ENCODE measurements at regions not wholly inside any gene's neighbourhood (a gene's known extent, or its start where the extent isn't known, plus 50 kb on each side); places are given as distances from the start of the nearest gene placed in this dataset.

- DNase-seq = no peak
Observed at GRCh38 chr5:152900332-152900731, 495.3 kb upstream of the NMUR2 start.

GRCh38 chr5:152901754-152902153 is 496.7 kb upstream of the NMUR2 start:
- DNase-seq = no peak

DNA sequence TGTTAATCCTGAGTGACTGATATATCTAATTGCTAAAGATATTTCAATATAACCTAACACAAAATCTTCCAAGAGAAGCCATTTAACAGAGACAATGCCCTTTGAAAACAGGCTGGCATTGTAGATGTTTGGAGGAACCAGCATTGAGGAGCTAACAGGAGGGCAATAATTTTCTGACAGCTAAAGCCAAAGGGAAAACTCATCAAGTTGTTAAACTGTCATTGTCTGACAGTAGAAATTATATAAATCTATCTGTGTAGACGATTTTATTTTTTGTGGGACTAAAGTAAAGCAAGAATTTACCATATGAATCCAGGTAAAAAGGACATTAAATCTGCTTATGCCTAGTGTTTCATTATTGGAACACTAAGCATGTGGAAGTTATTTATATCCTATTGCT is 500.2 kb upstream of the NMUR2 start:
- no peak for DNase-seq

DNA sequence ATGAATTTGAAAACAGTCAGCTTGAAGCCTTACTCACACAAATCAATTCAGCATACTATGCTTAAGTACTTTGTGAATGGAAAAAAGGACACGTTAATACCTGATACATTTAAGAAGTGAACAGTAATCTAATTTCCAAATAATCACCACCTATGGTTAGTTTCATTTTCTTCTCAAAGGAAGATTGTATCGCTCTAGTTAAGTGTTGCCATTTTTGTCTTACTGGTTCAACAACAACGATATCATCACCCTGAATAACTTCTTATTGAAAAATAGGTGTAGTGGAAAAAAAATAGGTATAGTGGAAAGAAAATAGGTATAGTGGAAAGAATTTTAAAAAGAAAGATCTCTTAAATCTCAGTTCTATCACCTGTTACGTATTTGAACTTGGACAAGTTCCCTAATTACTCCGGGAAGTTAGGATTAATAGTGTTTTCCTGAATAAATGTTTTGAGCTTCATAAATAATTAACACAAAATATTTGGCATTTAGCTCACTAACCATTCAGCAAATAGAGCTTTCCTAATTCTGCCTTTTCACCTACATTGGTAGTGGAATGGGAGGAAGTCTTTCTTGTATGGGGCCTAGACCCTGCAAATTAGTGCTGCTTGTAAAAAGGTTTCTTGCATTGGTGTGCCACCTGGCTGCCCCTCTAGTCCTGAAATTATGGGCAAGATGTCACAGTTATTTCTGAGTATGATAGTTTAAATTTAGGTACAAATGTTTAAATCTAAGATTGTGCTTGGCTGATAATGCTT is 502.6 kb upstream of the NMUR2 start:
- DNase-seq = no peak

GRCh38 chr5:152912924-152913323 is 507.8 kb upstream of the NMUR2 start:
- no peak for DNase-seq

DNA sequence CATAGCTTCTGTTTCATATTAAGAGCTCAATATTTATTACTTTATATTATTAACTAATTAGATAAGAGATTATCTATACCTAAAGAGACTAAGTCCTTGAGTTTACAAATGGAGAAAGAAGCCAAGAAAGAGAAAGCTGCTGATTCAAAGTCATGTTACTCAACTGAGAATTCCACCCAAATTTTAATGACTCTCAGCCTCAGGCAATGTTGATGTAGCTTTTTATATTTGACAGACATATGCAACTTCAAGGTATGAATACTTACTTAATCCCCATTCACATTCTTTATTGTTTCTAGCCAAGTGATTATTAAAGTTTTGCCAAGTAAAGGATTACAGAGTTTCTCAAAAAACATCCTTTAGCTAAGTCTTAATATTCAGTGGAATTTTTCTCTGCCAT is 527.5 kb upstream of the NMUR2 start:
- no peak for DNase-seq

GRCh38 chr5:152933056-152933455 is 528.0 kb upstream of the NMUR2 start:
- DNase-seq = no peak

GRCh38 chr5:152938630-152939029 is 533.6 kb upstream of the NMUR2 start:
- DNase-seq = no peak

DNA sequence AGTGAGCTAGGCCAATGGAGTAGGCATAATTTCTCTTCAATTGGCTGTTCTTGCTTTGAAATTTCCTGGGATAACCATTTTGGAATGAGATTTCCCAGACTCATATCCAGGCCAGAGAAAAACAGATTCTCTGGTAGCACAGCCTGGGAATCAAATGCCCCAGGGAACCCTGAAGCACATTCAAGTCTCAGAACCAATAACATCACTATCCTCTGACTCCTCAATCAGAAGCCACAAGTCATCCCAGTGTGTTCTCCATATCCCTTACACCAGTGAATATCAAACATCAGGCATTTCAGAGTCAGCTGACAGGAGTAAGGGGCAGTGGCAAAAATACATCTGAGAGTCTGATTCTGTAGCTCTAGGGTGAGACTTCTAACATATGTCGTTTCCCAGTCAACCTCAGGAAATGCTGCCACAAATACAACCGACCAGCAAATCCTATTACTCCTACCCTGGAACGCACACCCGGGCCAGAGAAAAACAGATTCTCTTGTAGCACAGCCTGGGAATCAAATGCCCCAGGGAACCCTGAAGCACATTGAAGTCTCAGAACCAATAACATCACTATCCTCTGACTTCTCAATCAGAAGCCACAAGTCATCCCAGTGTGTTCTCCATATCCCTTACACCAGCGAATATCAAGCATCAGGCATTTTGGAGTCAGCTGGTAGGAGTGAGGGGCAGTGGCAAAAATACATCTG is 537.7 kb upstream of the NMUR2 start:
- no peak for DNase-seq

- DNase-seq = no peak
Observed at GRCh38 chr5:152953788-152954483, 536.5 kb upstream of the GRIA1 start.

DNA sequence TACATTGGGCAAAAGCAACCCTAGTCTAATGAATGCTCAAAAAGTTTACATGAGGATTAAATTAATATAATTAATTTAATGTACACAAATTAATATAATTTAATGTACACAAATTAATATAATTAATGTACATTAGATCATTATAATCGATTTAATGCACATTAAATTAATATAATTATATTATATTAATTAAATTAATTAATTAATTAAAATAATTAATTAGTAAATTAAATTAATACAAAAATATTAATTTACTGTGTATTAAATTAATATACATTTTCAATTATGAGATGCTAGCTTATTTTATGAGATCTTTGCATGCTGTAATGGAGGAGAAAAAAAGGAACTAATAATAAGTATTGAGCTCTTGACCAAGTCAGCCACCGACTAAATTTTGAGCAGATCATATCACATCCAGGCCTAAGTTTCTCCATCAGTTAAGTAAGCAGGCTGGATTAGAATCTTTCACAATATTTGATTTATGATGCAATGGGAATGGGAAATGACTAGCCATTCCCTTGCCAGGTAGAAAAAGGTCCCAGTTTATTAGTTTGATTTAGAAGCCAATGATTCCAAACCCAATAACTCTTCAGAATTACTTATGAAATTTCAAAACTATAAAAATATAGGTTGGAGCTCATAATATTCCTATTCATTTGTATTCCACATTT is 533.4 kb upstream of the GRIA1 start:
- DNase-seq = no peak

GRCh38 chr5:152978141-152978835 is 512.2 kb upstream of the GRIA1 start:
- no peak for DNase-seq

GRCh38 chr5:152987131-152987530 is 503.3 kb upstream of the GRIA1 start:
- no peak for DNase-seq

DNA sequence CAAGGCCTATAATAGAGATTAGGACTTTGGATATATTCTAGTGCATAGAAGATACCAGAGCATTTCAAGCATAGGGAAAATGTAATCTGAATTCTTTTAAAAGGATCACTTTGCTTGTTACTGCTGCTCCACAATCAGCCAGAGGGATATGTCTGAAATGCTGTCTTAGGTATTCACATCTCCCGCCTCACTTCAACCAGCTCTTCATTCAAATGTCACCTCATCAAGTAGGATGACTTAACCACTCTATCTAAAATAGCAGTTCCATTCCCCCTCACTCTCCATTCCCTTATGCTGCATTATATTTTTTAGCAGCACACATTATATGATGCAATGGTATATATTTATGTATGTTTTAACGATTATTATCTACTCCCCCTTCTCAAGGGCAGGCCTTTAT is 500.3 kb upstream of the GRIA1 start:
- DNase-seq = no peak

- DNase-seq = no peak
Observed at GRCh38 chr5:152990649-152991048, 499.8 kb upstream of the GRIA1 start.

DNA sequence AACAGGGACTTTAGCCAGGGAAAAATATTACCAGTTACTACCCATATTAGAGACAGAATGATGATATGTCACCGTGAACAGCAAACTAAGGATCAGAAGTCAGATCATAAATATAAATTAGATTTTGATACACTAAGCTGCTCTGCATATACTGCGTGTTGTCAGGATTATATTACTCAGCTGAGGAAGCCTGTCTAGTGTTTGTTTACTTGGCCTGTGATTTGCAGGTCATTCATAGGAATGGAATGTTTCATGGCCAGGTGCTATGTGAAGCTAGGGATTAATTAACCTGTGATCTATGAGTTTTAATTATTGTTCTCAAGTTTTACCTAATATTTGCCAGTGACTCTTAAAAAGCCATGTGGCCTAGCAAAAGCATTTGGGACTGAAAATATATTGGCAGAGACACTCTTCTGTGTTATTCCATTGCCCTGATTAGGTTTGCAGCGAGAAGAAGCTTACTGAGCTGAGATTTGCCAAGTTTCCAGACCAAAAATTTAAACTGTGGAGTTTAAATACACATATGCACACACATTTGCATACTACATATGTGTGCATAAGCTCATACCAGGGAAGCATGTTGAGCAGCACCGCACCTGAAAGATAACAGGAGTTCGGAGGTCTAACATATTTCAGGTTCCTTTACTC is 496.3 kb upstream of the GRIA1 start:
- no peak for DNase-seq

GRCh38 chr5:152995214-152995725 is 495.2 kb upstream of the GRIA1 start:
- DNase-seq = no peak

DNA sequence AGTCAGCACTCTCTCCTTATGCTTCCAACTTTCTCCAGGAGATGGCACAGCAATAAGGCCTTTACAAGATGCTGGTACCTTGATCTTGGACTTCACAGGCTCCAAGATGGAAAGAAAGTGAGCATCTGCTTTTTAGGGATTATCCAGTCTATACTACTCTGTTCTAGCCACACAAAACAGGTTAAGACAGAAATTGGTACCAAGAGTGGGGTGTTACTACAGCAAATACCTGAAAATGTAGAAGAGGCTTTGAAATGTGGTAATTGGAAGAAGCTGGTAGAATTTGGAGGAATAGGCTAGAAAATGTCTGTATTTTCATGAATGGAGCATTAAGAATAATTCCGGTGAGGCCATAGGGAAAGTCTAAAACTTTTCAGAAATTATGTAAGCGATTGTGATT is 484.8 kb upstream of the GRIA1 start:
- no peak for DNase-seq

GRCh38 chr5:153006681-153007080 is 483.8 kb upstream of the GRIA1 start:
- DNase-seq = no peak

GRCh38 chr5:153014194-153014593 is 476.3 kb upstream of the GRIA1 start:
- DNase-seq = no peak

GRCh38 chr5:153018121-153018520 is 472.3 kb upstream of the GRIA1 start:
- no peak for DNase-seq

Measured in GDM1 (cell line).